HG03565 (cell line): ENCODE measurements at regions not wholly inside any gene's neighbourhood (a gene's known extent, or its start where the extent isn't known, plus 50 kb on each side); places are given as distances from the start of the nearest gene placed in this dataset.

Source experiments
- ATAC-seq: cut with Tn5 transposase; IDR thresholded peaks from one replicate; pipeline ENCODE4 v1.9.1; 2021; ENCODE audit warnings: mild to moderate bottlenecking, moderate library complexity; ENCODE audit not compliant: unreplicated experiment

GRCh38 chr10:4456776-4457175 is 369.2 kb upstream of the AKR1E2 start:
- no peak for ATAC-seq

GRCh38 chr10:4456279-4456678 is 369.7 kb upstream of the AKR1E2 start:
- no peak for ATAC-seq

GRCh38 chr10:4453950-4454349 is 372.1 kb upstream of the AKR1E2 start:
- ATAC-seq = no peak

- ATAC-seq = no peak
Observed at GRCh38 chr10:4453276-4453675, 372.7 kb upstream of the AKR1E2 start.

GRCh38 chr10:4450981-4451908 is 374.8 kb upstream of the AKR1E2 start:
- no peak for ATAC-seq

GRCh38 chr10:4450169-4450568 is 375.8 kb upstream of the AKR1E2 start:
- no peak for ATAC-seq

- ATAC-seq = no peak
Observed at GRCh38 chr10:4448030-4448429, 378.0 kb upstream of the AKR1E2 start.

GRCh38 chr10:4443419-4443818 is 382.6 kb upstream of the AKR1E2 start:
- no peak for ATAC-seq

- ATAC-seq = no peak
Observed at GRCh38 chr10:4442296-4442695, 383.7 kb upstream of the AKR1E2 start.

GRCh38 chr10:4440260-4440659 is 385.7 kb upstream of the AKR1E2 start:
- ATAC-seq = no peak

GRCh38 chr10:4437791-4438190 is 388.2 kb upstream of the AKR1E2 start:
- no peak for ATAC-seq

GRCh38 chr10:4437061-4437460 is 388.9 kb upstream of the AKR1E2 start:
- no peak for ATAC-seq

GRCh38 chr10:4436103-4436502 is 389.9 kb upstream of the AKR1E2 start:
- no peak for ATAC-seq

GRCh38 chr10:4434516-4435071 is 391.4 kb upstream of the AKR1E2 start:
- no peak for ATAC-seq

GRCh38 chr10:4434105-4434504 is 391.9 kb upstream of the AKR1E2 start:
- ATAC-seq = no peak

GRCh38 chr10:4431114-4431863 is 394.7 kb upstream of the AKR1E2 start:
- ATAC-seq = no peak

GRCh38 chr10:4429571-4429970 is 396.4 kb upstream of the AKR1E2 start:
- no peak for ATAC-seq

GRCh38 chr10:4427532-4427931 is 398.5 kb upstream of the AKR1E2 start:
- no peak for ATAC-seq

GRCh38 chr10:4426866-4427265 is 399.1 kb upstream of the AKR1E2 start:
- ATAC-seq = no peak

- no peak for ATAC-seq
Observed at GRCh38 chr10:4409319-4409718, 416.7 kb upstream of the AKR1E2 start.

- ATAC-seq = no peak
Observed at GRCh38 chr10:4407783-4408182, 418.2 kb upstream of the AKR1E2 start.

GRCh38 chr10:4405828-4406227 is 420.2 kb upstream of the AKR1E2 start:
- no peak for ATAC-seq
